RWPE2 (cell line): ENCODE measurements at regions not wholly inside any gene's neighbourhood (a gene's known extent, or its start where the extent isn't known, plus 50 kb on each side); places are given as distances from the start of the nearest gene placed in this dataset.

ENCODE experiments used
- ATAC-seq: fragments of 200-7000 bp; cut with Tn5 transposase; 3 replicates; pipeline ENCODE4 v1.9.1; 2021; ENCODE audit warnings: low read depth
- DNase-seq: peaks from one replicate; pipeline ENCODE4 v3.0.0-alpha.2; 2020; ENCODE audit warnings: low spot score
- H3K27ac ChIP-seq: fragments of 450-650 bp; 2 replicates; pipeline ENCODE4 v1.5.1; 2017; ENCODE audit warnings: mild to moderate bottlenecking; ENCODE audit not compliant: poor library complexity, severe bottlenecking
- H3K27me3 ChIP-seq: fragments of 250-450 bp; sonication (Bioruptor Pico); 2 replicates; pipeline ENCODE4 v1.5.1; 2021; ENCODE audit warnings: mild to moderate bottlenecking, moderate library complexity; ENCODE audit not compliant: insufficient read depth, poor library complexity, severe bottlenecking
- H3K36me3 ChIP-seq: fragments of 250-450 bp; sonication (Bioruptor Pico); 2 replicates; pipeline ENCODE4 v1.5.1; 2020; ENCODE audit warnings: low read depth, mild to moderate bottlenecking, moderate library complexity
- H3K4me1 ChIP-seq: fragments of 250-450 bp; sonication (Bioruptor Pico); 2 replicates; pipeline ENCODE4 v1.5.1; 2021; ENCODE audit warnings: mild to moderate bottlenecking, moderate library complexity; ENCODE audit not compliant: insufficient read depth, poor library complexity, severe bottlenecking
- H3K4me3 ChIP-seq: fragments of 250-450 bp; sonication (Bioruptor Pico); 2 replicates; pipeline ENCODE4 v1.5.1; 2021; ENCODE audit warnings: mild to moderate bottlenecking, moderate library complexity; ENCODE audit not compliant: severe bottlenecking
- H3K9me3 ChIP-seq: fragments of 250-450 bp; sonication (Bioruptor Pico); 2 replicates; pipeline ENCODE4 v1.5.1; 2021; ENCODE audit warnings: mild to moderate bottlenecking, moderate library complexity; ENCODE audit not compliant: severe bottlenecking
- TF ChIP-seq, protein P1 (sequence below): fragments of 450-650 bp; IDR thresholded peaks from one replicate; pipeline ENCODE4 v1.5.1; 2017; ENCODE audit warnings: mild to moderate bottlenecking, moderate library complexity; ENCODE audit not compliant: poor library complexity, severe bottlenecking

DNA sequence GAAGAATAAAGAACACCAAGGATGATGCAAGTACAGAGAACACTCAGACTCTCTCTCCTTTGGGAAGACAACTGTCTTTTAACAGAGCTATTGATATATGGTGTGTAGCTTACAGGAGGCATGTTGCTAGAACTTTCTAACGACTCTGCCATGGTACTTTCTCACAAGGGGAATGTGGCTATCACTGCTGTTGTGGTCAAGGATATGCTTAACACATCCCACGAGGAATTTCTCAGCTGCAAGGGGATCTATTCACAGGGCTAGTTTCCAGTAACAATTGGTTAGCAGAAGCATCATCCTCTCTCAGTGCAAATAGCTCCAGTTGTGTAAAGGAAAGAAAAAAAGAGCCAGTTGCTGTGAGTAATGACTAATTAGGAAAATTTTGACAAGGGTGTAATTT is 826.0 kb downstream of the SORCS1 start:
- DNase-seq = no peak
- Histone ChIP-seq H3K9me3 (no peaks in the 10 kb centered on the region), H3K27ac (no peak overlapping the region), H3K27me3 (no peaks in the 10 kb centered on the region), H3K36me3 (no peaks in the 10 kb centered on the region), H3K4me1 (no peaks in the 10 kb centered on the region), H3K4me3 (no peak overlapping the region)
- no peak for ATAC-seq
- TF ChIP-seq, protein P1, sequence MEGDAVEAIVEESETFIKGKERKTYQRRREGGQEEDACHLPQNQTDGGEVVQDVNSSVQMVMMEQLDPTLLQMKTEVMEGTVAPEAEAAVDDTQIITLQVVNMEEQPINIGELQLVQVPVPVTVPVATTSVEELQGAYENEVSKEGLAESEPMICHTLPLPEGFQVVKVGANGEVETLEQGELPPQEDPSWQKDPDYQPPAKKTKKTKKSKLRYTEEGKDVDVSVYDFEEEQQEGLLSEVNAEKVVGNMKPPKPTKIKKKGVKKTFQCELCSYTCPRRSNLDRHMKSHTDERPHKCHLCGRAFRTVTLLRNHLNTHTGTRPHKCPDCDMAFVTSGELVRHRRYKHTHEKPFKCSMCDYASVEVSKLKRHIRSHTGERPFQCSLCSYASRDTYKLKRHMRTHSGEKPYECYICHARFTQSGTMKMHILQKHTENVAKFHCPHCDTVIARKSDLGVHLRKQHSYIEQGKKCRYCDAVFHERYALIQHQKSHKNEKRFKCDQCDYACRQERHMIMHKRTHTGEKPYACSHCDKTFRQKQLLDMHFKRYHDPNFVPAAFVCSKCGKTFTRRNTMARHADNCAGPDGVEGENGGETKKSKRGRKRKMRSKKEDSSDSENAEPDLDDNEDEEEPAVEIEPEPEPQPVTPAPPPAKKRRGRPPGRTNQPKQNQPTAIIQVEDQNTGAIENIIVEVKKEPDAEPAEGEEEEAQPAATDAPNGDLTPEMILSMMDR = no peak

DNA sequence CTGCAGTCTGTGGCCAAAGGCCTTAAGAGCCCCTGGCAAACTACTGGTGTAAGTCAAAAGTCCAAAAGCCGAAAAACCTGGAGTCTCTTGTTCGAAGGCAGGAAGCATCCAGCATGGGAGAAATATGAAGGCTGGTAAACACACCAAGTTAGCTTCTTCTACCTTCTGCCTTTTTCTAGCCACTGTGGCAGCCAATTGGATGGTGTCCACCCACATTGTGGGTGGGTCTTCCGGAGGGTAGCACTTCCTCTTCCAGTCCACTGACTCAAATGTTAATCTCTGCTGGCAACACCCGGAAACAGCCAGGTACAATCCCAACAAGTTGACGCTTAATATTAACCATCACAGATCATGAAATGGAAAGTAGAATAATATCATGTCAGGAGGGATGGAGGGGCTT is 827.6 kb downstream of the SORCS1 start:
- ATAC-seq = no peak
- no peak for DNase-seq
- no peaks in the 10 kb centered on the region for H3K9me3 ChIP-seq
- no peaks in the 10 kb centered on the region for H3K4me1 ChIP-seq
- no peak overlapping the region for H3K4me3 ChIP-seq
- no peaks in the 10 kb centered on the region for H3K27me3 ChIP-seq
- H3K36me3 ChIP-seq = no peaks in the 10 kb centered on the region
- H3K27ac ChIP-seq = no peak overlapping the region
- TF ChIP-seq, protein P1 = no peak

DNA sequence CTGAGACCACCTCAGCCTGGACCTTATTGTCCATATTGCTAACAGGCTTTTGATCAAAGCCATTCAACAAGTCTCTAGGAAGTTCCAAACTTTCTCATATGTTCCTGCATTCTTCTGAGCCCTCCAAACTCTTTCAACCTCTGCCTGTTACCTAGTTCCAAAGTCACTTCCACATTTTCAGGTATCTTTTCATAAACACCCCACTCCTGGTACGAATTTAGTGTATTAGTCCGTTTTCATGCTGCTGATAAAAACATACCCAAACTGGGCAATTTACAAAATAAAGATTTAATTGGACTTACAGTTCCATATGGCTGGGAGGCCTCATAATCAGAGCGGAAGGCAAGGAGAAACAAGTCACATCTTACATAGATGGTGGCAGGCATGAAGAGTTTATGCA is 836.8 kb downstream of the SORCS1 start:
- DNase-seq (no peak), ATAC-seq (no peak)
- H3K27ac ChIP-seq = no peak overlapping the region
- TF ChIP-seq, protein P1 = no peak
- no peaks in the 10 kb centered on the region for H3K4me1 ChIP-seq
- no peak overlapping the region for H3K4me3 ChIP-seq
- no peaks in the 10 kb centered on the region for H3K27me3 ChIP-seq
- H3K36me3 ChIP-seq = no peaks in the 10 kb centered on the region
- peaks cover 12% of the 10 kb centered on the region for H3K9me3 ChIP-seq

DNA sequence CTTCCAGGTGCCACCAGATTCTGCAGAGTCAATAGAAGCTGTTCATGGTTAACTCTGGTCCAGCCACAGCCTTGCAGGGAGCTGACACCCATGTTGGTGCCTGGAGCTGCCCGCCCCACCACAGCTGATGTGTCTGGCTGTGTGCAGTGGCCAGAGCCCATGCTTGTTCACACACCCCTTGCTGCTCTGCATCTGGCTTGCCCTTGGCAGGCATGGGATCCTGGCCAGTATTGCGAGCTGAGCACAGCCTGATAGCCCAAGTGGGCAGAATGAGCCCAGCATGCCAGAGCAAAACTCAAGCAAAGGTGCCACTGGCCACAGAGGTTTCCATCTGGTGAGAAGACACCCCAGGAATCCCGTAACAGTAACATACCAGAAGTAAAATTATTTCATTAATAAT is 843.6 kb downstream of the SORCS1 start:
- Histone ChIP-seq H3K4me1 (no peaks in the 10 kb centered on the region), H3K9me3 (no peaks in the 10 kb centered on the region), H3K36me3 (no peaks in the 10 kb centered on the region), H3K27ac (no peak overlapping the region), H3K4me3 (no peak overlapping the region), H3K27me3 (no peaks in the 10 kb centered on the region)
- TF ChIP-seq, protein P1 = no peak
- ATAC-seq (no peak), DNase-seq (no peak)

DNA sequence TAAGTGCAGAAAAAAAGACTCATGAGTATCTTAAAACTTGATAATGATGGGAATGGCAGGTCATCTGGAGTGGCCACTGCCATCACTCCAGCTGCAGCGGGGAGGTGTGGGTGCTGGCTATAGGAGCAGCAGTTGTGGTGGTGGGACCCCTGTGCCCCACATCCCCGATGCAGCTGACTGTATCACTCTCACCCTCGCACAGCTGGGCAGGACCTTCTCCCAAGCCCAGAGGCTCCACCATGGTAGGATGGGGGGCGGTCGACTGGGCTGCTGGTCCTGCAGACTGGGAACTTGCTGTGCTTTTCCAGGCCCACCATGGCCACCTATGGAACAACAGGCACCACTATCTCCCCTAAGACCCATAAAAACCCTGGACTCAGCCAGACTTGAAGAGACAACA is 844.4 kb downstream of the SORCS1 start:
- no peak for DNase-seq
- H3K9me3 ChIP-seq = no peaks in the 10 kb centered on the region
- H3K36me3 ChIP-seq = no peaks in the 10 kb centered on the region
- no peaks in the 10 kb centered on the region for H3K4me1 ChIP-seq
- no peaks in the 10 kb centered on the region for H3K27me3 ChIP-seq
- H3K4me3 ChIP-seq = no peak overlapping the region
- H3K27ac ChIP-seq = no peak overlapping the region
- ATAC-seq = no peak
- TF ChIP-seq, protein P1 = no peak
